Peyer's patch (tissue), 4 donors: ENCODE measurements at regions not wholly inside any gene's neighbourhood (a gene's known extent, or its start where the extent isn't known, plus 50 kb on each side); places are given as distances from the start of the nearest gene placed in this dataset.

ENCODE experiments used
- POLR2A ChIP-seq, 2 donors: fragments of 450-650 bp; IDR thresholded peaks; one replicate each; pipeline ENCODE4 v1.5.1; 2017; ENCODE audit warnings: antibody characterized with exemption in 2 of 2, mild to moderate bottlenecking in 2 of 2, moderate library complexity in 2 of 2
- TF ChIP-seq, protein P1 (sequence below), 6 experiments: fragments of 450-650 bp in 4 of 6; fragments of 200-600 bp in 2 of 6; sonication (generic) in 1 of 6; IDR thresholded peaks; one replicate each; pipeline ENCODE4 v1.5.1; 2017 to 2019; ENCODE audit warnings: antibody characterized with exemption in 6 of 6, mild to moderate bottlenecking in 3 of 6, moderate library complexity in 1 of 6

DNA sequence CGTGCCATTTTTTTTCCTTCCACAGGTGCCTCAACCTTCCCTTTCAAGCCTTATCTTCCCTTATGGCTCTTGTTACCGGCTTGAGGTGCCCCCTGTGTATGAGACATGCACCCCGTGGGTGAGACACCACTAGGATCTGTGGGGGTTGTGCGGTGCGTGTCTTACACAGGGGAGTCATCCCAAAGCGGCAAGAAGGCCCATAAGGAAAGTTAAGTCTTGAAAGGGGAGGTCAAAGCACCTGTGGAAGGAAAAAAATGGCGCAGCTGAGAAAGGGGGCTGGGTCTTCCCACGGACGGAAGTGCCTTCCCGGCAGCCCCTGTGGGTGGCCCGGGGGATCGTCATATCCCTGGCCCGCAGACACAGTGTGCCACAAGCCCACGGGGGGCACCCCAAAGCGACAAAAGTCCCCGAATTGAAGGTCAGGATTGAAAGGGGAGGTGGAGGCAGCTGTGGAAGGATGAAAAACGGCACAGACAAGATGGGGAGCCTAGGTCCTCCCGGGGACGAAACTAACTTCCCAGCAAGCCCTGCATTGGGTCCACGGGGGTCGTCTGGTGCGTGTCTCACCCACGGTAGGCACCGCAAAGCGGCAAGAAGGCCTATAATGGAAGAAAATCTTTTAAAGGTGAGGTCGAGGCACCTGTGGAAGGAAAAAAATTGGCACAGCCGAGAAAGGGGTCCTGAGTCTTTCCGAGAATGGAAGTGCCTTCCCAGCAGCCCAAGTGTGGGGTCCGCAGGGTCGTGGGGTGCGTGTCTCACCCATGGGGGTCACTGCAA lies 273.3 kb downstream of the ALG10 start:
- TF ChIP-seq, protein P1, sequence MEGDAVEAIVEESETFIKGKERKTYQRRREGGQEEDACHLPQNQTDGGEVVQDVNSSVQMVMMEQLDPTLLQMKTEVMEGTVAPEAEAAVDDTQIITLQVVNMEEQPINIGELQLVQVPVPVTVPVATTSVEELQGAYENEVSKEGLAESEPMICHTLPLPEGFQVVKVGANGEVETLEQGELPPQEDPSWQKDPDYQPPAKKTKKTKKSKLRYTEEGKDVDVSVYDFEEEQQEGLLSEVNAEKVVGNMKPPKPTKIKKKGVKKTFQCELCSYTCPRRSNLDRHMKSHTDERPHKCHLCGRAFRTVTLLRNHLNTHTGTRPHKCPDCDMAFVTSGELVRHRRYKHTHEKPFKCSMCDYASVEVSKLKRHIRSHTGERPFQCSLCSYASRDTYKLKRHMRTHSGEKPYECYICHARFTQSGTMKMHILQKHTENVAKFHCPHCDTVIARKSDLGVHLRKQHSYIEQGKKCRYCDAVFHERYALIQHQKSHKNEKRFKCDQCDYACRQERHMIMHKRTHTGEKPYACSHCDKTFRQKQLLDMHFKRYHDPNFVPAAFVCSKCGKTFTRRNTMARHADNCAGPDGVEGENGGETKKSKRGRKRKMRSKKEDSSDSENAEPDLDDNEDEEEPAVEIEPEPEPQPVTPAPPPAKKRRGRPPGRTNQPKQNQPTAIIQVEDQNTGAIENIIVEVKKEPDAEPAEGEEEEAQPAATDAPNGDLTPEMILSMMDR (IDR thresholded peaks at IDR 0.05) = no peak
- TF ChIP-seq POLR2A (IDR thresholded peaks at IDR 0.05) = no peak
